ENCODE measurements at regions not wholly inside any gene's neighbourhood (a gene's known extent, or its start where the extent isn't known, plus 50 kb on each side); places are given as distances from the start of the nearest gene placed in this dataset.
"Not testable (repeated sequence)": the region's sequence is repeated elsewhere in the genome, so short reads cannot be mapped to it uniquely, and the experiment has no call there.

GRCh38 chr16:18263046-18263445 is 73.5 kb downstream of the NPIPA8 start:
- H3K27me3 ChIP-seq; H3K9me3 ChIP-seq; H3K4me1 ChIP-seq; H3K4me3 ChIP-seq (replicated peaks in 1 of 3); DNase-seq; intact Hi-C loops (cut with DNase I); H3K36me3 ChIP-seq; H3K27ac ChIP-seq: not testable (repeated sequence)
- 76% methylated on average over 2 of the region's 5 CpGs; no CpG with 5 or more reads in 1 of the 2 donors for WGBS, 2 donors

- H3K9me3 ChIP-seq; DNase-seq; H3K4me3 ChIP-seq (replicated peaks in 1 of 3); intact Hi-C loops (cut with DNase I); H3K27me3 ChIP-seq; H3K36me3 ChIP-seq; H3K27ac ChIP-seq; H3K4me1 ChIP-seq: not testable (repeated sequence)
- WGBS, 2 donors, result 71 to 75% methylated on average over 2 of the region's 2 CpGs
Measured at GRCh38 chr16:18261848-18262247, 74.7 kb downstream of the NPIPA8 start.

GRCh38 chr16:18259496-18260176 is 76.9 kb downstream of the NPIPA8 start:
- WGBS, 2 donors, result 8 to 31% methylated on average over 2 to 5 of the region's 10 CpGs
- DNase-seq; H3K4me3 ChIP-seq (replicated peaks in 1 of 3); H3K27ac ChIP-seq; H3K36me3 ChIP-seq; H3K4me1 ChIP-seq; H3K27me3 ChIP-seq; intact Hi-C loops (cut with DNase I); H3K9me3 ChIP-seq: not testable (repeated sequence)

GRCh38 chr16:18252943-18253342 is 83.6 kb downstream of the NPIPA8 start:
- H3K27me3 ChIP-seq; H3K4me1 ChIP-seq; intact Hi-C loops (cut with DNase I); H3K36me3 ChIP-seq; H3K9me3 ChIP-seq; H3K27ac ChIP-seq; H3K4me3 ChIP-seq (replicated peaks in 1 of 3); DNase-seq: not testable (repeated sequence)
- WGBS, 2 donors, result no CpG with 5 or more reads among the region's 5 CpGs

- H3K27me3 ChIP-seq; DNase-seq; H3K4me1 ChIP-seq; H3K27ac ChIP-seq; H3K4me3 ChIP-seq (replicated peaks in 1 of 3); H3K9me3 ChIP-seq; H3K36me3 ChIP-seq; intact Hi-C loops (cut with DNase I): not testable (repeated sequence)
- WGBS, 2 donors, result 25 to 38% methylated on average over 4 to 7 of the region's 13 CpGs
Measured at GRCh38 chr16:18230505-18230904, 106.0 kb downstream of the NPIPA8 start.

- H3K9me3 ChIP-seq; H3K4me1 ChIP-seq; H3K27me3 ChIP-seq; H3K4me3 ChIP-seq (replicated peaks in 1 of 3); intact Hi-C loops (cut with DNase I); H3K36me3 ChIP-seq; DNase-seq; H3K27ac ChIP-seq: not testable (repeated sequence)
- WGBS, 2 donors, result 11 to 65% methylated on average over 8 of the region's 24 CpGs
Measured at GRCh38 chr16:18222054-18223009, 114.2 kb downstream of the NPIPA8 start.

- H3K27ac ChIP-seq; H3K4me1 ChIP-seq; intact Hi-C loops (cut with DNase I): not testable (repeated sequence)
Measured at GRCh38 chr16:18217741-18218140, 118.8 kb downstream of the NPIPA8 start.

GRCh38 chr16:18216814-18217213 is 119.7 kb downstream of the NPIPA8 start:
- H3K27me3 ChIP-seq; H3K27ac ChIP-seq; DNase-seq; H3K9me3 ChIP-seq; H3K4me1 ChIP-seq; H3K4me3 ChIP-seq (replicated peaks in 1 of 3); H3K36me3 ChIP-seq; intact Hi-C loops (cut with DNase I): not testable (repeated sequence)
- WGBS, 2 donors, result 19 to 40% methylated on average over 1 to 6 of the region's 9 CpGs

More at GRCh38 chr16:18217741-18218140, 118.8 kb downstream of the NPIPA8 start:
- not testable (repeated sequence) for H3K9me3 ChIP-seq; H3K27me3 ChIP-seq; DNase-seq; H3K36me3 ChIP-seq; H3K4me3 ChIP-seq (replicated peaks in 1 of 3)
- no CpG with 5 or more reads among the region's 9 CpGs for WGBS, 2 donors

- H3K27me3 ChIP-seq; H3K36me3 ChIP-seq; H3K27ac ChIP-seq; DNase-seq; H3K4me1 ChIP-seq; H3K9me3 ChIP-seq; H3K4me3 ChIP-seq (replicated peaks in 1 of 3); intact Hi-C loops (cut with DNase I): not testable (repeated sequence)
- 60 to 62% methylated on average over 4 of the region's 4 CpGs for WGBS, 2 donors
Measured at GRCh38 chr16:18213810-18214209, 122.7 kb downstream of the NPIPA8 start.

- DNase-seq; H3K36me3 ChIP-seq; intact Hi-C loops (cut with DNase I); H3K4me1 ChIP-seq; H3K27me3 ChIP-seq; H3K9me3 ChIP-seq; H3K27ac ChIP-seq; H3K4me3 ChIP-seq (replicated peaks in 1 of 3): not testable (repeated sequence)
- WGBS, 2 donors, result 91 to 96% methylated on average over 4 of the region's 4 CpGs
Measured at GRCh38 chr16:18211505-18211904, 125.0 kb downstream of the NPIPA8 start.

GRCh38 chr16:18204786-18205185 is 131.8 kb downstream of the NPIPA8 start:
- DNase-seq; H3K27me3 ChIP-seq; H3K9me3 ChIP-seq; H3K27ac ChIP-seq; intact Hi-C loops (cut with DNase I); H3K4me3 ChIP-seq (replicated peaks in 1 of 3); H3K36me3 ChIP-seq; H3K4me1 ChIP-seq: not testable (repeated sequence)
- no CpG with 5 or more reads among the region's 1 CpG for WGBS, 2 donors

GRCh38 chr16:18204309-18204708 is 132.2 kb downstream of the NPIPA8 start:
- intact Hi-C loops (cut with DNase I); DNase-seq: not testable (repeated sequence)

GRCh38 chr16:18201511-18201910 is 135.0 kb downstream of the NPIPA8 start:
- DNase-seq; H3K27ac ChIP-seq; H3K36me3 ChIP-seq; H3K4me1 ChIP-seq; H3K4me3 ChIP-seq (replicated peaks in 1 of 3); intact Hi-C loops (cut with DNase I); H3K27me3 ChIP-seq; H3K9me3 ChIP-seq: not testable (repeated sequence)
- WGBS, 2 donors, result 86 to 91% methylated on average over 3 of the region's 3 CpGs

More at GRCh38 chr16:18204309-18204708, 132.2 kb downstream of the NPIPA8 start:
- not testable (repeated sequence) for H3K4me1 ChIP-seq; H3K27me3 ChIP-seq; H3K4me3 ChIP-seq (replicated peaks in 1 of 3); H3K36me3 ChIP-seq; H3K27ac ChIP-seq; H3K9me3 ChIP-seq
- 86 to 100% methylated on average over 1 to 2 of the region's 3 CpGs for WGBS, 2 donors
